ENCODE measurements at regions not wholly inside any gene's neighbourhood (a gene's known extent, or its start where the extent isn't known, plus 50 kb on each side); places are given as distances from the start of the nearest gene placed in this dataset.

DNA sequence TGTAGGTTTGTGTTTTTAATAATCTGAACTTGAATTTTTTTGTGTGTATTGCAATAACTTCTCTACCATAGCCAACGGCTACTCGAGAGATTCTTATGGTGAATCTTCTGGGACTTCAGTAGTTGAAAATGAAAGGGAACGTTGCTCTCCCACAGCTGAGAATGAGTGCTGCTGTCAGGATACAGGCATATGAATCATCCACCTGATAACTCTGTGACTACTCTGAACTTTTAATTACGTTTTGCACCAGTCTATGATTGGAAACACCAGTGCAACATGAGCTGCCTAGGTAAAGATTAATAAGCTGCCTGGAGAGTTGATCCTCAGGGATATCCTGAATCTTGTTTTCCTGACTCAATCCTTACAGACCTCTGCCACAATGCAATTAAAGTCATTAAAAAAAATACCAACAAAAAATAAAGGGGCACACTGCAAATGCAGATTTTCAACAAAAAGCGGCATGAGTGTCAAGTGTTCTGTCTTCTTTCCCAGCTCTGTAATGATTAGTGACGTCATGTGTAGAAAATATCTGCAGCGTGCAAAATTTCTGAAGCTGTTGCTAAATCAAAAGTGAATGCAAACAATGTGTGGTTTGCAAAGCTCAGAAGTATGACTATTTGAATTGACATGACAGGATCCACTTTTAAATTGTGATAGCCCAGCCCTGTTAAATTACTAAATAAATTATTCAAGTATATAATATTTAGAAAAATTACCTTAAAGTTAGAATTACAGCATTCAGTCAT is 432.2 kb downstream of the HTR1B start:
- CTCF ChIA-PET: interaction anchor here (1.9 kb wide), 1 partner anchor 13 kb away, joined by 5 read pairs; no protein-coding TSS in a partner anchor
- TF ChIP-seq, protein P1, sequence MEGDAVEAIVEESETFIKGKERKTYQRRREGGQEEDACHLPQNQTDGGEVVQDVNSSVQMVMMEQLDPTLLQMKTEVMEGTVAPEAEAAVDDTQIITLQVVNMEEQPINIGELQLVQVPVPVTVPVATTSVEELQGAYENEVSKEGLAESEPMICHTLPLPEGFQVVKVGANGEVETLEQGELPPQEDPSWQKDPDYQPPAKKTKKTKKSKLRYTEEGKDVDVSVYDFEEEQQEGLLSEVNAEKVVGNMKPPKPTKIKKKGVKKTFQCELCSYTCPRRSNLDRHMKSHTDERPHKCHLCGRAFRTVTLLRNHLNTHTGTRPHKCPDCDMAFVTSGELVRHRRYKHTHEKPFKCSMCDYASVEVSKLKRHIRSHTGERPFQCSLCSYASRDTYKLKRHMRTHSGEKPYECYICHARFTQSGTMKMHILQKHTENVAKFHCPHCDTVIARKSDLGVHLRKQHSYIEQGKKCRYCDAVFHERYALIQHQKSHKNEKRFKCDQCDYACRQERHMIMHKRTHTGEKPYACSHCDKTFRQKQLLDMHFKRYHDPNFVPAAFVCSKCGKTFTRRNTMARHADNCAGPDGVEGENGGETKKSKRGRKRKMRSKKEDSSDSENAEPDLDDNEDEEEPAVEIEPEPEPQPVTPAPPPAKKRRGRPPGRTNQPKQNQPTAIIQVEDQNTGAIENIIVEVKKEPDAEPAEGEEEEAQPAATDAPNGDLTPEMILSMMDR (IDR thresholded peaks at IDR 0.05; ENCODE audit: control extremely low read depth, extremely low read depth, low read depth, missing control alignments): no peak
- DNase-seq (ENCODE audit: extremely low spot score): no peak
- POLR2A ChIA-PET: no interaction called here

DNA sequence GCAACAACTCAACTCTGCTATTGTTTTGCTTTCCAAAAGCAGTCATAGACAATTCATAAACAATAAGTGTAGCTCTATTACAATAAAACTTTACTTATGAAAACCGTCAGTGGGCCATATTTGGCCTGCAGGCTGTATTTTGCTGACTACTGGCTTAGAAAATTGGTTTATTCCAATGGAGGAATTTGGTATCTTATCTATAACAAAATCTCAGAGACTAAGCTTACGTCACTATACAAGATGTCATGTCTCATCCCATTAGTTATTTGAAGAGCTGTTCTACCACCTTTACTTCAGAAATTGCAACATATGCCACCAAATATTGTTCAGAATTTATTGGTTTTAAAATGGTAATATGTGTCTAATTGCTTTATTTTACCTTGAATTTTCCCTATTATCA is 436.9 kb downstream of the HTR1B start:
- POLR2A ChIA-PET: no interaction called here
- TF ChIP-seq, protein P1 (IDR thresholded peaks at IDR 0.05; ENCODE audit: control extremely low read depth, extremely low read depth, low read depth, missing control alignments): no peak
- CTCF ChIA-PET: no interaction called here
- DNase-seq (ENCODE audit: extremely low spot score): no peak

DNA sequence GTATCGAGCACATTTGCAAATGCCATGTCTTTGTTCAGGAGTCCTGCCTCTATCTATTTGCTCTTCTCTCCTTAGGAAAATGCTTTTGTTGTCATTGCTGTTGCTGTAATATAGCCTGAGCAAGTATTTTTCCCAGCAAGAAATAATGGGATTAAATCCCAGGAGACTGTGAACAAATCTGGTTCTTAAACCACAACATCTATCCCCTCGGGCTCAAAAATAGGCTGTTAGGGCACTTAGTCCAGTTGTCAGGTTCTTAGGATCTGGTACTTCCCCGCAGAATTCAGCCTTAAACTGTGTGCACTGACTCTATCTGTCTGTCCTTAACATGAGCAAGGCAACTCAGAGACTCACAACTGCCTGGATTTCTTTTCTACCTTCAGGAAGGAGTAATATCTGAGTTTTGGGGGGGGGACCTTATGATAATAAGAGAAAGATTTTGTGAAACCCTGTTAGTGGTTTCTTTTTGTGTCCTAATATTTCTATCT is 437.5 kb downstream of the HTR1B start:
- CTCF ChIA-PET: no interaction called here
- TF ChIP-seq, protein P1 (IDR thresholded peaks at IDR 0.05; ENCODE audit: control extremely low read depth, extremely low read depth, low read depth, missing control alignments): no peak
- POLR2A ChIA-PET: no interaction called here
- DNase-seq (ENCODE audit: extremely low spot score): no peak

DNA sequence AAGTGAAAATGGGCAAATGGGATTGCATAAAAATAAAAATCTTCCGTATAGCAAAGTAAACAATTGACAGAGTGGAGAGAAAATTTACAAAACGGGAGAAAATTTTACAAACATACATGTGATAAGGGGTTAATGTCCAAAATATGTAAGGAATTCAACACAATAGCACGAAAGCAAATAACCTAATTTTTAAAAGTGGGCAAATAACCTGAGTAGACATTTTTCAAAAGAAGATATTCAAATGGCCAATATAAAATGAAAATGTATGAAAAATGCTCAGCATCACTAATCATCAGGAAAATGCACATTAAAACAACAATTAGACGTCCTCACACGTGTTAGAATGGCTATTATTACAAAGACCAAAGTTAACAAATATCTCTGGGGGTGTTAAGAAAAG is 441.5 kb downstream of the HTR1B start:
- POLR2A ChIA-PET: no interaction called here

DNA sequence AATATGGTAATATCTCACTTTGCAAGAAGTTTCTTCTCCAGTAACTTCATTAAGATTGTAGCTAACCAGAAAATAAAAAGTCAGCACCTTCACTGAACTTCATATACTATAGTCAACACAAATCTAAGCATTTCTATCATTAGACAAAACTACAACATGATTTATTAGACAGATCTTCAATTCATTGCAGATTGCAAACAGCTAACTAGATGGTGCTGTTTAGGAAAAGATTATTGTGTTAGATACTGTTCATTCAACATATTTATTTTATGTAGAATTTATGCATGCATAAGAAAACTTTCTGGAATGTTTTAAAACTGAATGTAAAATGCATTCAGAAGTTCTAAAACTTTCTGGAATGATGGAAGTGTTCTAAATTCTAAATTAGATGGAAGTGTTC is 442.1 kb downstream of the HTR1B start:
- ChIA-PET POLR2A (no interaction called here), CTCF (no interaction called here)
- DNase-seq (ENCODE audit: extremely low spot score): no peak
- TF ChIP-seq, protein P1 (IDR thresholded peaks at IDR 0.05; ENCODE audit: control extremely low read depth, extremely low read depth, low read depth, missing control alignments): no peak

More for the DNA sequence above, 441.5 kb downstream of the HTR1B start:
- no peak for DNase-seq (ENCODE audit: extremely low spot score)
- TF ChIP-seq, protein P1 (IDR thresholded peaks at IDR 0.05; ENCODE audit: control extremely low read depth, extremely low read depth, low read depth, missing control alignments): no peak
- CTCF ChIA-PET: no interaction called here

DNA sequence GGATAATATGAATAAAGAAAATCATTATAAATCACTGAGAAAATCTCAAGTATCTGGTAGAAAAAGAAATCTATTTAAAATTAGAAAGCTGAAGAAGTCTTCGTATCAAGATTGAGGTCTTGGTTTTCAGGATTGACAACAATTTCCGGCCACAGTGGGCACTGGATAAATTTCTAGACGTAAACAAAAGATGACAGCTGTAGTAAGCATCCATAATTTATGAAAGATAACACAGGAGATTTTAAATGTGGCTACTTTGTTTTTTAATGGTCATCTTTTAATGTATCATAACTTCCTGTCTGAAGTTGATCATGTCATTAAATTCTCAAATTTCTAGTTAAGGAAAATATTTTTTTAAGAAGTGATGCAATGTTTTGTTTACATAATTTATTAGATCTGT is 444.2 kb downstream of the HTR1B start:
- ChIA-PET POLR2A (no interaction called here), CTCF (no interaction called here)
- DNase-seq (ENCODE audit: extremely low spot score): no peak
- TF ChIP-seq, protein P1 (IDR thresholded peaks at IDR 0.05; ENCODE audit: control extremely low read depth, extremely low read depth, low read depth, missing control alignments): no peak
